Stimulated activated CD8-positive, alpha-beta memory T cell treated with anti-CD3 and anti-CD28 coated beads, Interleukin-4, amount 100 ng/mL, for 4 hours (primary cell): ENCODE measurements at regions not wholly inside any gene's neighbourhood (a gene's known extent, or its start where the extent isn't known, plus 50 kb on each side); places are given as distances from the start of the nearest gene placed in this dataset.
A peak's percentile ranks its signal among the peaks of the same experiment; 100 is the strongest.
"Not testable (repeated sequence)": the region's sequence is repeated elsewhere in the genome, so short reads cannot be mapped to it uniquely, and the experiment has no call there.

Experiments used
- DNase-seq, 2 donors: peaks; one replicate each; pipeline ENCODE4 v3.0.0-alpha.2; 2020; ENCODE audit warnings: low read depth in 2 of 2, low spot score in 1 of 2

- DNase-seq, result no peak
Observed at GRCh38 chr1:67482733-67483482, 52.7 kb upstream of the SERBP1 start.

- no peak for DNase-seq
Observed at GRCh38 chr1:67484492-67484891, 54.3 kb upstream of the SERBP1 start.

GRCh38 chr1:67485046-67485811 is 55.0 kb upstream of the SERBP1 start:
- no peak for DNase-seq

- DNase-seq, result no peak
Observed at GRCh38 chr1:67489643-67490042, 59.4 kb upstream of the SERBP1 start.

GRCh38 chr1:67491280-67491679 is 61.1 kb upstream of the SERBP1 start:
- DNase-seq, result no peak

- DNase-seq, result no peak
Observed at GRCh38 chr1:67493148-67493547, 62.9 kb upstream of the SERBP1 start.

- no peak for DNase-seq
Observed at GRCh38 chr1:67495327-67495726, 65.1 kb upstream of the SERBP1 start.

- DNase-seq, result no peak
Observed at GRCh38 chr1:67496329-67496728, 66.1 kb upstream of the SERBP1 start.

GRCh38 chr1:67500413-67500959 is 70.3 kb upstream of the SERBP1 start:
- peak; percentile 60 to 73 for DNase-seq

GRCh38 chr1:67503974-67504373 is 73.8 kb upstream of the SERBP1 start:
- no peak for DNase-seq

GRCh38 chr1:67513392-67514294 is 83.4 kb upstream of the SERBP1 start:
- DNase-seq, result not testable (repeated sequence)

- no peak for DNase-seq
Observed at GRCh38 chr1:67514300-67514699, 84.1 kb upstream of the SERBP1 start.

- DNase-seq, result no peak
Observed at GRCh38 chr1:67514786-67515185, 84.6 kb upstream of the SERBP1 start.

- no peak for DNase-seq
Observed at GRCh38 chr1:67515324-67516080, 85.3 kb upstream of the SERBP1 start.

GRCh38 chr1:67517046-67517445 is 86.8 kb upstream of the SERBP1 start:
- DNase-seq, result no peak

- no peak for DNase-seq
Observed at GRCh38 chr1:67522001-67522441, 91.8 kb upstream of the SERBP1 start.

- no peak for DNase-seq
Observed at GRCh38 chr1:67522793-67523192, 92.6 kb upstream of the SERBP1 start.

GRCh38 chr1:67524143-67525052 is 94.2 kb upstream of the SERBP1 start:
- DNase-seq, result no peak

GRCh38 chr1:67525053-67525760 is 95.0 kb upstream of the SERBP1 start:
- no peak for DNase-seq
